Left lung (tissue), 4 donors: ENCODE measurements at regions not wholly inside any gene's neighbourhood (a gene's known extent, or its start where the extent isn't known, plus 50 kb on each side); places are given as distances from the start of the nearest gene placed in this dataset.

Source experiments
- ATAC-seq: fragments of 200-7000 bp; cut with Tn5 transposase; one replicate; pipeline ENCODE4 v1.9.1; 2020; ENCODE audit warnings: moderate library complexity
- DNase-seq, 4 donors: peaks; one replicate each; pipeline ENCODE4 v3.0.0-alpha.2; 2013 to 2020
- H3K27ac ChIP-seq, 2 donors: fragments of 200-600 bp; sonication (generic) in 1 of 2; one replicate each; pipeline versions ENCODE4 v1.5.0 to v1.8.0; 2020 to 2021
- H3K27me3 ChIP-seq, 2 donors: fragments of 200-600 bp; sonication (generic) in 1 of 2; one replicate each; pipeline versions ENCODE4 v1.5.0 to v1.8.0; 2020 to 2021
- H3K36me3 ChIP-seq, 2 donors: fragments of 200-600 bp; sonication (generic) in 1 of 2; one replicate each; pipeline versions ENCODE4 v1.5.0 to v1.8.0; 2020 to 2021
- H3K4me1 ChIP-seq, 2 donors: fragments of 200-600 bp; one replicate each; pipeline ENCODE4 v1.8.0; 2021
- H3K4me3 ChIP-seq, 2 donors: fragments of 200-600 bp; sonication (generic) in 1 of 2; one replicate each; pipeline versions ENCODE4 v1.5.0 to v1.8.0; 2020 to 2021; ENCODE audit warnings: mild to moderate bottlenecking in 1 of 2
- H3K9me3 ChIP-seq, 2 donors: fragments of 200-600 bp; sonication (generic) in 1 of 2; one replicate each; pipeline versions ENCODE4 v1.5.0 to v1.8.0; 2020 to 2021
- CTCF ChIP-seq, 2 donors: fragments of 200-600 bp; sonication (generic) in 1 of 2; IDR thresholded peaks; one replicate each; pipeline versions ENCODE4 v1.5.0 to v1.8.0; 2021; ENCODE audit warnings: antibody characterized with exemption in 2 of 2
- intact Hi-C, 2 donors: fragments of 100-400 bp; cut with DNase I; formaldehyde crosslinking; loops; one replicate each; pipeline versions ENCODE4 v1.11.2 to v1.14.2; 2022
- donor health status: DM: no; HTN: yes; CAD: no.
- donor health status: DM: no; HTN: no; CAD: no.

GRCh38 chr1:232238009-232238408, 391.9 kb downstream of the SIPA1L2 start:
- H3K36me3 ChIP-seq, result no peaks in the 10 kb centered on the region
- DNase-seq, result no peak
- peaks cover 0 to 6% of the 10 kb centered on the region in 2 donors for H3K27me3 ChIP-seq
- intact Hi-C loops, result no loop called here
- H3K4me1 ChIP-seq, result no peaks in the 10 kb centered on the region
- TF ChIP-seq CTCF (IDR thresholded peaks at IDR 0.05), result no peak
- no peaks in the 10 kb centered on the region for H3K9me3 ChIP-seq
- H3K4me3 ChIP-seq, result no peak overlapping the region
- ATAC-seq, result no peak
- no peak overlapping the region for H3K27ac ChIP-seq

GRCh38 chr1:232227306-232227705, 402.6 kb downstream of the SIPA1L2 start:
- DNase-seq, result no peak
- no peaks in the 10 kb centered on the region for H3K36me3 ChIP-seq
- TF ChIP-seq CTCF (IDR thresholded peaks at IDR 0.05), result no peak
- peaks cover 0 to 22% of the 10 kb centered on the region in 2 donors for H3K27me3 ChIP-seq
- no peaks in the 10 kb centered on the region for H3K9me3 ChIP-seq
- no peak overlapping the region for H3K4me3 ChIP-seq
- H3K4me1 ChIP-seq, result no peaks in the 10 kb centered on the region
- no peak for ATAC-seq
- intact Hi-C loops, result no loop called here
- no peak overlapping the region for H3K27ac ChIP-seq

- ATAC-seq, result no peak
- intact Hi-C loops, result no loop called here
- no peak for DNase-seq
- Histone ChIP-seq H3K4me3 (no peak overlapping the region), H3K9me3 (no peaks in the 10 kb centered on the region), H3K4me1 (no peaks in the 10 kb centered on the region), H3K27me3 (peaks cover 0 to 22% of the 10 kb centered on the region in 2 donors), H3K27ac (no peak overlapping the region), H3K36me3 (no peaks in the 10 kb centered on the region)
- no peak for TF ChIP-seq CTCF (IDR thresholded peaks at IDR 0.05)
Measured at GRCh38 chr1:232226197-232226712, 403.7 kb downstream of the SIPA1L2 start.

GRCh38 chr1:232225336-232226131, 404.4 kb downstream of the SIPA1L2 start:
- no peak for TF ChIP-seq CTCF (IDR thresholded peaks at IDR 0.05)
- intact Hi-C loops, result no loop called here
- ATAC-seq, result no peak

GRCh38 chr1:232223887-232224286, 406.0 kb downstream of the SIPA1L2 start:
- peaks cover 0 to 22% of the 10 kb centered on the region in 2 donors for H3K27me3 ChIP-seq
- no peak overlapping the region for H3K4me3 ChIP-seq
- ATAC-seq, result no peak
- intact Hi-C loops, result no loop called here
- no peak overlapping the region for H3K27ac ChIP-seq
- H3K9me3 ChIP-seq, result no peaks in the 10 kb centered on the region
- TF ChIP-seq CTCF (IDR thresholded peaks at IDR 0.05), result no peak
- H3K4me1 ChIP-seq, result no peaks in the 10 kb centered on the region
- DNase-seq, result no peak
- no peaks in the 10 kb centered on the region for H3K36me3 ChIP-seq

More at GRCh38 chr1:232225336-232226131, 404.4 kb downstream of the SIPA1L2 start:
- no peaks in the 10 kb centered on the region for H3K9me3 ChIP-seq
- H3K27ac ChIP-seq, result no peak overlapping the region
- H3K4me1 ChIP-seq, result no peaks in the 10 kb centered on the region
- H3K4me3 ChIP-seq, result no peak overlapping the region
- H3K27me3 ChIP-seq, result peaks cover 0 to 22% of the 10 kb centered on the region in 2 donors
- H3K36me3 ChIP-seq, result no peaks in the 10 kb centered on the region
- DNase-seq, result no peak
